AG08396 (cell line): ENCODE measurements at regions not wholly inside any gene's neighbourhood (a gene's known extent, or its start where the extent isn't known, plus 50 kb on each side); places are given as distances from the start of the nearest gene placed in this dataset.

Experiments used
- DNase-seq: peaks from one replicate; pipeline ENCODE4 v3.0.0; 2012; ENCODE audit warnings: low spot score, mixed read lengths

DNA sequence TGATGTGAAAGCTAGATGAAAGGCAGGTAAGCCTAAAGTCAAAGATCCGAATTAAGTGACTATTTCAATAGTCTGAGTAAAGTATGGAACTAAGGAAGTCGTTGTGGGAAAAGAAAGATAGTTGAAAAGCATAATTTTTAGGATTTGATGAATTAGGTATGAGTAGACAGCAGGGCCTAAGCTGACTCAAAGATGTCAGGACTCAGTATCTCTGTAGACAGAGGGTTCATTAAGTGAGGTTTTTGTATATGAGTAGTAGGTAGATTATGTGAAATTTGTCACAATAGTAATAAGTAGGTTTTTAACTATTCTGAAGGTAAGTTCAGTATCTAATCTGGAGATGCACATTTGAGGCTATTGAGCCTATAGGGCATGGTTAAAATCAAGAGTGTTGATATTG, 196.4 kb downstream of the RASSF9 start:
- DNase-seq, result no peak

DNA sequence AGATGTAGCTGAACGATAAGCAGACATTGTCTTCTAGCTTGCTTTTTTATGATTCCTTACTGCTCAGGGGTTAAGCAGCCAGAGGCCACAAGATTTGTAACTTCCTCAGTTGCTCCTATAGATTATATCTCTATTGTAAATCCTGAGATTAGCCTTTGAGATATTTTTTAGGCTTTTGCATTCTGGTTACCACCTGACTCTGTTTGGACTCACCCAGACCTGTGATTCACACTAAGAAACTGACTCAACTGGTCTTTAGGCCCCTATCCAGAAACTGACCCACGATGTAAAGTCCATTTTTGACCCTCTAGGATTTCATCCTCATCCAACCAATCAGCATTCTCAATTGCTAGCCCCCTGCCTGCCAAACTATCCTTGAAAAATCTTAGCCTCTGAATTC, 194.4 kb downstream of the RASSF9 start:
- DNase-seq, result no peak

DNA sequence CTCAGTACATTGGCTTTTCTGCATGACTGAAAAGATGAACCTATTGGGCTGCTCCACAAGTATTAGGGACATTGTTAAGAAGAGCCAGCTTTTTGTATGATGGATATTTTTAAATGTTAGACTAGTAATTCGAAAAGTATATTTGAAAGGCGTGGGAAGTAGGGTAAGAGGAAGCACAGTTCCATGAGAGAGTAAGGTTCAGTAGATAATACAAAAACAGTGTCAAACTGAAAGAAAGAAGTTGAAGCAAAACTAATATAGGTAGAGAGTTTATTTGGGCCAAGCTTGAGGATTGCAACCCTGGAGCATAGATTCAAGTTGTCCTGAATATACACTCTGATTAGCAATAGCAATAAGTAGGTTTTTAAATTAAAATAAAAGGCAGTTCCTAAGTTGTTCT, 193.9 kb downstream of the RASSF9 start:
- no peak for DNase-seq

DNA sequence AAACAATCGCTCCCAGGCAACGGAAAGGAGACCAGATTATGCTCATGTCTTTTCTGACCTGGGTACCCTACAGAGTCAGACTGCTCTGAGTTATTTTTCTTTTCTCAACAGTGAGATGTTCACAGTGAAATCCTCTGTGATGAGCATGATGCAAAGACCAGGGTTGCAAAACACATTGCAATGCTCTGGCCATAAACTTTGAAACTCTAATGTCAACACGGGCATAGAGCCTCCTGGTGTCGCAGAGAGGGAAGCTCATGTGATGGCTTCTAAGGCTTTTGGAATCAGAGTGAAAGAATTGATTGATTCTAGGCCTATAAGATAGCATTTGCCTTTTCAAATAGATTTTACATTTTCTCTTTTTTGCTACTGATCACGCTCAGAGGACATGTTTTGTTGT, 193.4 kb downstream of the RASSF9 start:
- DNase-seq, result peak; percentile 6

DNA sequence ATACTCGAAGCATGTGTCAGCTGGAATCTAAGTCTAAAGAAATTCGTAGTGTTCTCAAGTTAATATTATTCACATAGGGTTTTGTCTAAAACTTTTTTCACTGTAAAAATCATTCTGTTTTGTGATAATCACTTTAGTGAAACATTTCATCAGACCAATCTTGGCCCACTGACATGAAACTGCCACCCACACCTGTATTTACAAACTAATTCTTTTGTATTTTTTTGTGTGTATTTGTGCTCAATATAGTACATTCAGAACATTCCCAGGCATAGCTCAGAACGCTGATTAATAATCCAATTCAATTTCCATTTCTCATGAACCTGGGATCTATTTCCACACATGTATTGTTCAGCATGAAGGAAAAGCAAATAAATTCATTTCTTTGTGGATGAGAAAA, 191.7 kb downstream of the RASSF9 start:
- no peak for DNase-seq

DNA sequence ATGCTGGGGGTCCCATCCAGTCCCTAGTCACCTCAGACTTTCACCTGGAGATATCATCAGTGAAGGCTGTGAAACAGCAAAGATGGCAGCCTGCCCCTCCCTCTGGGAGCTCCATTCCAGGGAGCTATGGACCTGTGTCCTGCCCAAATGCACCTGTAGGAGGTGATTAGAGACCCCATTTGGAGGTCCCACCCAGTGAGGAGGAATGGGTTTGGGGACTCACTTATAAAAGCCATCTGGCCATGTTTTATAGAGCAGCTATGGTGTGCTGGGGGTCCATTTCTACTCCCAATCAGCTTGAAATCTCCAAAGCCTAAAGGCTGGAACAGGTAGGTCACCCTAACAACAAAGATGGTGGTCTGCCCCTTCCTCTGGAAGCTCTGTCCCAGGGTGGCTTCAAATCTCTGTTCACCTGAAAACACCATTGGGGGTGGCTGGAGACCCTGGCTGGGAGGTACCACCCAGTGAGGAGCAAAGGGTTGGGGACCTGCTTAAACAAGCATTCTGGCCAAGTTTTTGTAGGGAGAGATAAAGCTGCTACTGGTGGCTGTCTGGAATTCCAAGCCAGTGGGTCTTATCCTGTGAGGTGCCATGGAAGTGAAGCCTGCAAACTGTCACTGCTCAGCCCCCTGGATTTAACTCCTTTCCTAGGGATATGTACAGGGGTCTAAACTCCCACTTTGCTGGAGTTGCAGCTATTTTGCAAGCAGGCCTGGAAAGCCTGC, 182.3 kb downstream of the RASSF9 start:
- no peak for DNase-seq

DNA sequence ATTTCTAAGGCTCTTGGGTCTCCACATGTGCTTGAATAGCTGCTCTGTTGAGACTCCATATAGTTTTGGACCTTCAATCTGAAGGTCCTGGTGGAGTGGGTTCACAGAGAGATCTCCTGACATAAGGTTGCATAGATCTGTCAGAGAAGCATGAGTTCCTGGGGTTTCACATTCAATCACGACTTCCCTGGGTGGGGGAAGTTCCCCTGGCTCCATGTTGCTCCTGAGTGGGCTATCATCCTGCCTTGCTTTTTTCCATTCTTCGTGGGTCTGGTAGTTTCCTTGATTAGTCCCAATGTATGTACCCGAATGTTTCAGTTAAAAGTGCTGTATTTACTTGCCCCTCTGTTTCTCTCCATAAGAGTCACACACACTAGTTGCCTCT, 181.8 kb downstream of the RASSF9 start:
- no peak for DNase-seq

DNA sequence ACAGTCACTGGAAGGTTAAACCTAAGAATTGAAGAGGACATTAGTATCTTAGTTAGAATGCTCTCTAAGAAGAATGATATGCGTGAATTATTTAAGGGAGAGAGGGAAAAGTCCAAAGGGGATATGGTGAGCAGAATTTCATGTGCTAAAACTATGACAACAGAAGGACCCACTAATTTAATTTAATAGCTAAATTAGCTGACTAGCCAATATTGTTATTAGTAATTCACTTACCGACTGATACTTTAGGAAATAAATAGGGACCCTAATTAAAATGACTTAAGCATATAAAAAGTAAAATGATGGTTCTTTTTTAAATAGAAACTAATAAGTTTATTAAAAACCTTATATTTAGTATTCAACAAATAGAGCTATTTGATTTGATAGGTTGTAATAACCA, 179.6 kb downstream of the RASSF9 start:
- no peak for DNase-seq

DNA sequence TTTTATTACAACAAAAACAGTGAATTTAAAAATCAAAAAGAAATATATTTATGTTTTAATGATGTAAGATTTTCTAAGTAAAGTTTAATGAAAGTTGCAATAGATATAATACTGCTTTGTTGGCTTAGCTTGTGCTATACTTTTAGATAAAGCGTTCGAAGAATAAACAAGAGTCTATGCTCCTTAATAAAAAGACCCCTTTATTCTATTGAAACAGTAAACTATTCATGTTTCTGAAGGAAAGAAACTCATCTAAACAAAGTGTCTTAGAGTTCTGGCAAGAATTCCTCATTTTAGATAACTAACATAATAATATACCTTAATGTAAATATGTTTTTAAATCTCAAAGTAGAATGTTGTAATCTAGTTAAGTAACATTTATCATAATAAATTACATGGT, 179.0 kb downstream of the RASSF9 start:
- DNase-seq, result no peak

DNA sequence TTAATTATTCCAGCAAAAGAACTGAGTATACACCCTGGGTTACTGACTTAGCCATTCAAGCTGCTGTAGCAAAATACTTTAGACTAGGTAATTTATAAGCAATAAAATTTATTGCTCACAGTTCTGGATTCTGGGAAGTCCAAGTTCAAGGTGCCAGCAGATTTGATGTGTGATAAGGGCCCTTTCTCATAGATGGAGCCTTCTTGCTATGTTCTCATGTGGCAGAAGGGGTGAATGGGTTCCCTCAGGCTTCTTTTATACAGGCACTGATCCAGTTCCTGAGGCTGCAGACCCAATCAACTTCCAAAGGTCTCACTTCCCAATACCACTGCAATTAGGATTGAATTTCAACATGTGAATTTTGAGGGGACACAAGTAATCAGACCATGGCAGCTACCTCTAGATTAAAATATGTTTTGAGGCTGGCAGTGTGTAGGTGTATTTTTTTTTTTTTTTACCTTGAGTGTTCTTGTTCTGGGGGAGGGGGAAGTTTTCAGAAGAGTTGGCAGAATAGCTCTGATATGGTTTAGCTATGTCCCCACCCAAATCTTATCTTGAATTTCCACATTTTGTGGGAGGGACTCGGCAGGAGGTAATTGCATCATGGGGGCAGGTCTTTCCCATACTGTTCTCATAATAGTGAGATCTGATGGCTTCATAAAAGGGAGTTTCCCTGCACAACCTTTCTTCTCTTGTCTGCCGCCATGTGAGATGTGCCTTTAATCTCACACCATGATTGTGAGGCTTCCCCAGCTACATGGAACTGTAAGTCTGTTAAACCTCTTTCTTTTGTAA, 178.2 kb downstream of the RASSF9 start:
- no peak for DNase-seq

DNA sequence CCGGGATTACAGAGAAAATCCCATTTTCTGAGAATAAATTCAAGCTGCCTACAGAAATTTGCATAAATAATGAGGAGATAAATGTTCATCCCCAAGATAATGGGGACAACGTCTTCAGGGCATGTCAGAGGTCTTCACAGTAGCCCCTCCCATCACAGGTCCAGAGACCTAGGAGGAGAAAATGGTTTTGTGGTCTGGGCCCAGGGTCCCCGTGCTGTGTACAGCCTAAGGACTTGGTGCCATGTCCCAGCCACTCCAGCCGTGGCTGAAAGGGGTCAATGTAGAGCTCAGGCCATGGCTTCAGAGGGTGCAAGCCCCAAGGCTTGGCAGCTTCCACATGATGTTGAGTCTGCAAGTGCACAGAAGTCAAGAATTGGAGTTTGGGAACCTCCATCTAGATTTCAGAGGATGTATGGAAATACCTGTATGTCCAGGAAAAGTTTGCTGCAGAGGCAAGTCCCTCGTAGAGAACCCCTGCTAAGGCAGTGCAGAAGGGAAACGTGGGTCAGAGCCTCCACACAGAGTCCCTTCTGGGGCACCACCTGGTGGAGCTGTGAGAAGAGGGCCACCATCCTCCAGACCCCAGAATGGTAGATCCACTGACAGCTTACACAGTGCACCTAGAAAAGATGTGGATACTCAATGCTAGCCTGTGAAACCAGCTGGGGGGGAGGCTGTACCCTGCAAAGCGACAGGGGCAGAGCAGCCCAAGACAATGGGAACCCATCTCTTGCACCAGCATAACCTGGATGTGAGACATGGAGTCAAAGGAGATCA, 176.3 kb downstream of the RASSF9 start:
- DNase-seq, result no peak

DNA sequence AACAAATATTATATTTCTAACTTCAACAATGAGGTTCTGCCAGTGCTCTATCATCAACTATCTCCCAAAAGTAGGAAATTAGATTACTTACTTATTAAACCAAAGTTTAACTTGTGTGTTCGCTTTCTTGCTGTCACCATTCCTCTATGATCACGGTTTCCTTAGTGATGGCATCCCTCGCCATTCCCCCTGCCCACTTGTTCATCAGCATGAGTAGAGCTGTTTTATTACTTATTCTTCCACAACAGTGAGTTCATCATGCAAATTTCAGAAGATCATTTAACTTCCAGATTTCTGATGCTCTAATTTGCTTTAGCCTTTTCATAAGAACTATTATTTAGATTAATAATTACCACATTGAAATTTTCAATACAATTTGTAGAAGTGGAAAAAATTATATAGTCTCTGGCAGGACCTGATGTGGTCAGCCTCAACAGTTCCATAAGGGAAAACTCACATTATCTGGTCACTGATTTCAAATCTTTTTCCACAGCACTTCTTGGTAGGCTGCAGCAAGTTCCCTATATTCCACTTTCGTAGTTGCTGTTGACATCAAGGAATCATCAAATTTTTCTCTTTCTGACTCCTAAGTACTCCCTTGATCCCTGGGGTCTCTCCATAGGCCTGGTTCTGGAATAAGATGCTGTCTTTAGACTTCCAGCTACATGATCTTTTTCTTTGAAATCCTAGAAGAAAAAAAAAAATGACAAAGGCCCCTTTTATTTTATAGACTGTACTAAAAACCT, 174.6 kb downstream of the RASSF9 start:
- DNase-seq, result no peak

DNA sequence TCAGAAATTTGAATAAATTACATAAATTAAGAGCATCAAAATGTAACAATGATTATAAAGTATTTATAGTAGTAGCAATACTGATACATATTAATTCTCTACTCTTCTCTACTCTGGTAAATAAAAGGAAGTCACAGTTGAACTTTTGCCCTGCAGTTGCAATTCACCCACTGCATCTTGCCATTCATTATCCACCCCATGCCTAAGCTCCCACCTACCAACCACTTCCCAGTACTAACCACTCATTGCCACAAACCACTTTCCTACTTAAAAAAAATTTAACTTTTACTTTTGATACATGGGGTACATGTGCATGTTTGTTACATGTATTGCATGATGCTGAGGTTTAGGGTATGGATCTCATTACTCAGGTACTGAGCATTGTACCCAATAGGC, 174.0 kb downstream of the RASSF9 start:
- no peak for DNase-seq

DNA sequence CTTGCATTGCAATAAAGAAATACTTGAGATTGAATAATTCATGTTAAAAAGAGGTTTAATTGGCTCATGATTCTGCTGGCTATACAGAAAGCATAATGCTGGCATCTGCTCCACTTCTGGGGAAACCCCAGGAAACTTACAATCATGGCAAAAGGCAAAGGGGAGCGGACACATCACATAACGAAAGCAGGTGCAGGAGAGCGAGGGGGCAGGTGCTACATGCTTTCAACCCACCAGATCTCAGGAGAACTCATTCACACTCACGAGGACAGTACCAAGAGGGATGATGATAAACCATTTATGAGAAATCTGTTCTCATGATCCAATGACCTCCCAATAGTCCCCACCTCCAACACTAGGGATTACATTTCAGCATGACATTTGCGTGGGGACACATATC, 172.6 kb downstream of the RASSF9 start:
- DNase-seq, result no peak

DNA sequence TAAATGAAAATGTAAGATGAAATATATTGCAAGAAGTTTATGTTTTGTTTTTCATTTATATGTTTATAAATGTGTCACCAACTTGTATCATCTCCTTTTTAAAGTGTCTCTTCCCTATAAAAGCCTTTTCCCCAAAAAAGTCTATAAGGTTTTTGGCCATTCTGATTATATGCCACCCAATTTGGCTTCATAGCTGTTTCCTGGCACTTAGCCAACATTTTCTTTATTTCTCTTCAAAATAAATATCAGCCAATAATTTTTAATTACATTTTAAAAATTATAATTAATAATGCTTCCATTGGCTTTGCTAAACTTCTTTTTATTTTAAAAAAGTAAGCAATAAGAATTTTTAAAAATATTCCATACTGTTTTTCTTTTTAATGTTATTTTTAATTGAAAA, 171.8 kb downstream of the RASSF9 start:
- DNase-seq, result no peak

DNA sequence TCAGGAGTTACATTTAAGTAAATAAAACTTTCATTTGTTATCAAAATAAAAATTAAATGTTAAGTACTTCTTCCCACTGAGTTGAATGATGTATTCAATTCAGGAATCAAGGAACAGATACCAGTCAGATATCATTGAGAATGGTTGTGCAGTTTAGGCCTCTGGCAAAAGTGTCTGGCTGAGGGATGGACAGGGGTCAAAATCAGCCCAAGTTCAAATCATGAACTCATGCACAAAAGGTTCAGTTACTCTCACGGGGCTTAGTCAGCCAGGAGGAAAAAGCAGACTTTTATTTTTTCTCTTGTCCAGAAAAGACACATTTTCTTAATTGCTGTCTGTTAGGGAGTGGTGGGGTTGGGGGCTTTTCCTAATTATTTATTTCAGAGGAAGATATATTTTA, 166.3 kb downstream of the RASSF9 start:
- no peak for DNase-seq

DNA sequence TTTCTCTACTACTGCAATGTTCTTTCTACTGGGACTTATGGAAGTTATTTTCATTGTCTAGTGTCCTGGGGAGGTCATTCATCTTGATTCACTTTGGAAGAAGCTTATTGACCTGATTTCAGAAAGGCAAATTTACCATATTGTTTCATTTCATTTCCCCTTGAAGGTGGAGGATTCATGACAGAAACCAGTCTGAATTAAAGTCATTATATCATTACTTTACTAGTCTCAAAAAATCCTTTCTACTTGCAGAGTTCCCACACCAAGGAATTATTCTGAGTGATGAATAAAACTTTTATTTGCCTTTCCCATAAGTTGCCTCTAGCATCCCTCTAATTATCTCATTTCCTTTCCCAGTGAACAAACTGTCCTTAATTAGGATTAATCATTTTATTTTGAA, 163.8 kb downstream of the RASSF9 start:
- no peak for DNase-seq

DNA sequence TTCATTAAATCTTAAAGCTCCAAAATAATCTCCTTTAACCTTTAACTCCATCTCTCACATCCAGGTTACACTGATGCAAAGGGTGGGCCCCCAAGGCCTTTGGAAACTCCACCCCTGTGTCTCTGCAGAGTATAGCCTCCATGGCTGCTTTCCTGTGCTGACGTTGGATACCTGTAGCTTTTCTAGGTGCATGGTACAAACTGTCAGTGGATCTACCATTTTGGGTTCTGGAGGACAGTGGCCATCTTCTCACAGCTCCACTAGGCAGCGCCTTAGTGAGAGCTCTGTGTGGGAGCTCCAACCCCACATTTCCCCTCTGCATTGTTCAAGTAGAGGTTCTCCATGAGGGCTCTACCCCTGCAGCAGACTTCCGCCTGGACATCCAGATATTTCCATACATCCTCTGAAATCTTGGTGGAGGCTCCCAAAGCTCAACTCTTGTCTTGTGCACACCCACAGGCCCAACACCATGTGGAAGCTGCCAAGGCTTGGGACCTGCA, 162.2 kb downstream of the RASSF9 start:
- no peak for DNase-seq

DNA sequence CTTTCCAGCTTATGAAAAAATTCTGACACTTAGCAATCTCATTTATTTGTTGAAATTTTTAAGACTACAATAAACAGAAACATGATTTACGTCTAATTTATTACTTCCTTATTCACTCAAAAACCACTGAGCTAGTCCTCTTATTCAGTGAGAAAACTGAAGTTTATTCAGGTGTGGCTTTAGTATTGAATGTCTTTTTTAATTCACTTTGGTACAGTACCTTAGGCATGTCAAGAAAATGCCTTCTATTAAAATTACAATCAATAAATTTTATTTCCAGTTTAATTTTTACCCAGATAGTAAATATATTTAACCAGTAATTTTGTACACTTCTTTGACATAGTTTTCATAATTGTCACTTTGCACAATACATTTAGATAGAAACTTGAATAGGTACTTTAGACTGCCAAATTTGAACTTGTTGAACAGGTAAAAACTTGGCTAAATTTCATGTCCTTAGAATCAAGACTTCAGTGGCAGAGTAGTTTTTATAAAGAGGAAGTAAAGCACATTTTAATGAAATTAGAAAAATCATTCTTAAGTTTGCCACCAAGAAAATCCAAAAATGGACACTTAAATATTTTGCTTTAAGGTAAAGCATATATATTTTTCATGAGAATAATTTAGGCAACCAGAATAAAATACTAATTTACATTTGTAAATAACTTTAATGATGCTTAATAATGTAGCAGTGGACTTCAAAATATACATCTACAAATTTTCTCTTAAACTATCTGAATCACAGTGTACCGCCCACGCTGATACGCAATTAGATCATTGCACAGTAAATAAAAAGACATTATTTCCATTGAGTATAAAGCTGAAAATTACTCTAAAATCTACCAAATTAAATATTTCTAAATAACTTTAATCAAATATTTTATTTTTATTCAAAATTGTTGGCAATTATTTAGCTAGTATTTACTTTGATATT, 159.1 kb downstream of the RASSF9 start:
- DNase-seq, result no peak

DNA sequence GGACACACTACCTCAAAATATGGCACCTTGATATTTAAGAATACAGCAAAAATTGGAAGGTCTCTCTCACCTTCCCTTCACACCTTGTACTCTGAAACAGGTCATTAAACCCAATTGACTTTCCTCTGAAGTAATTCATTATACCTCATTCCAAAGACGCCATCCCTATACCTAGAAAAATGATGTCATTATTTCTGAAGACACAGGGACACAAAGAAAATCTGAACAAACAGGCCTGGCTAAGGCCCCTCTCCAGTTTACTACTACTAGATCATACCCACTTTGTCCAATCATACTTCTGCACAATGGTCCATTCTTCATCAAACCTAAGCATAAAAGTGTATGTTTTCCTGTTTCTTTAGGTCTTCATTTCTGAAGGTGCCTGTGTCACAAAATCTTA, 156.9 kb downstream of the RASSF9 start:
- DNase-seq, result no peak

DNA sequence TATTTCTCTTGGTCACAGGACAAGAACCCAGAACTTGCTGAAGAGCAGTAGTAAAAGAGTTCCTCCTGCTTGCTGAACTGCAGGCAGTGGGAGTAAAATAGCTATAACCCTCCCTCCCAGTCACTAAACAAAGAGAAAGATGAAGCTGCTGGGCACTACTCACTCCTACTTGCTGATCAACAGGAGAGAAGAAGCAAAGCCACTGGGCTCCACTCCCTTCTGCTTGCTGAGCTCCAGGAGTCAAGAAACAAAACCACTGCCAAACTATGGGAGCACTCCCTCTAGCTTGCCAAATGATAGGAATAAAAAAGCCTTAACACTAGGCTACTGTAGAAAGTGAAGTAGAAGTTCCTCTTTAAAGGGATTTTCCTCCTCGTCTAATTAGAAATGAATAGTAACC, 155.3 kb downstream of the RASSF9 start:
- no peak for DNase-seq
